ENCODE measurements at regions not wholly inside any gene's neighbourhood (a gene's known extent, or its start where the extent isn't known, plus 50 kb on each side); places are given as distances from the start of the nearest gene placed in this dataset.

DNA sequence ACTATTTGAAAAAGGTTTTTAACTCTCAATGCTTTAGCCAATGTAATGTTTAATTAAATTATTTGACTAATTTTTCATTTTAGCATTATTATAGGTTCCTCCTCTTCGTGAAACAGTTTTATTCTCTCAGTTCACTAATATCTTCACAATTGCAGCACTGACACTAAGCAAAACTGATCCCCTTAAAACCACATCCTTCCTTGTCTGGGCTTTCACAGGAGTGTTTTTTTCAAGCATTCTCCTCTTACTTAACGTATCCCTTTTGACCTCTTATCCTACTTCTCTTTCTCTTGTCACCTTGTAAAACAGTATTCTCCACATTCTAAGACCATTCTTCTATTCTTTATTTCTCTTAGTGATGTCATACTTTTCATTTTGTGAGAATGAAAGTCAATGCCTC, 112.8 kb downstream of the DSC3 start:
- POLR2A ChIA-PET (ENCODE audit: partially characterized antibody) = no interaction called here
- Mint-ChIP-seq H3K4me1 (no peaks in the 10 kb centered on the region), H3K36me3 (no peaks in the 10 kb centered on the region), H3K27me3 (no peaks in the 10 kb centered on the region), H3K4me3 (no peak overlapping the region), H3K9me3 (peaks cover 0 to 13% (median 7%) of the 10 kb centered on the region in 8 donors), H3K27ac (no peak overlapping the region)
- Histone ChIP-seq H3K4me1 (ENCODE audit: insufficient read depth, low read length) (no peaks in the 10 kb centered on the region), H3K4me3 (ENCODE audit: low read length in 2 of 2) (no peak overlapping the region), H3K36me3 (ENCODE audit: insufficient read depth, low read length) (no peaks in the 10 kb centered on the region), H3K9me3 (ENCODE audit: control insufficient read depth in 1 of 2, low read length in 2 of 2) (no peaks in the 10 kb centered on the region), H3K27ac (ENCODE audit: low read depth, low read length) (no peak overlapping the region), H3K27me3 (ENCODE audit: insufficient read depth, low read length) (no peaks in the 10 kb centered on the region)
- CTCF ChIA-PET (ENCODE audit: partially characterized antibody) = no interaction called here
- no peak for DNase-seq
- intact Hi-C loops (cut with micrococcal nuclease) = no loop called here

DNA sequence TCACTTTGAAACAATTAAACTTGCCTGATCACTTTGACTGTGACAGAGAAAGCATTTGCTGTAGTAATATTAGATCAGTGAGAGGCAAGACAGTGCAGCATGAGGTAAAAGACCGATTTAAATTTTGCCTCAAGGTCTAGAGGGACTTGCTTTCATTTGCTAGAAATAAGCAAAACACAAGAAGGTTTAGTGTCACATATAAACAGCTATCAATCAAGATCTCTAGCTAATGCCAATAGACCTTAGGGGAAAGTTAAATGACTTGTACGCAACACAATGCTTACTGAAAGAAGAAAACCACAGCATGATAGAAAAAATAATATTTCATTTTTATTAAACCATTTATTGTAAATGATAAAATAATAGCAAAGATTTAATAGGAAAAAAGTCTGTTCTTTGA, 113.5 kb downstream of the DSC3 start:
- H3K4me3 ChIP-seq (ENCODE audit: low read length in 2 of 2) = no peak overlapping the region
- POLR2A ChIA-PET (ENCODE audit: partially characterized antibody) = no interaction called here
- H3K27ac Mint-ChIP-seq = no peak overlapping the region
- CTCF ChIA-PET (ENCODE audit: partially characterized antibody) = no interaction called here
- no peaks in the 10 kb centered on the region for H3K4me1 Mint-ChIP-seq
- H3K4me3 Mint-ChIP-seq = no peak overlapping the region
- no peaks in the 10 kb centered on the region for H3K27me3 ChIP-seq (ENCODE audit: insufficient read depth, low read length)
- H3K36me3 ChIP-seq (ENCODE audit: insufficient read depth, low read length) = no peaks in the 10 kb centered on the region
- intact Hi-C loops (cut with micrococcal nuclease) = no loop called here
- peaks cover 0 to 13% (median 11%) of the 10 kb centered on the region in 8 donors for H3K9me3 Mint-ChIP-seq
- no peak for DNase-seq
- H3K4me1 ChIP-seq (ENCODE audit: insufficient read depth, low read length) = no peaks in the 10 kb centered on the region
- no peaks in the 10 kb centered on the region for H3K36me3 Mint-ChIP-seq
- no peak overlapping the region for H3K27ac ChIP-seq (ENCODE audit: low read depth, low read length)
- H3K27me3 Mint-ChIP-seq = no peaks in the 10 kb centered on the region
- H3K9me3 ChIP-seq (ENCODE audit: control insufficient read depth in 1 of 2, low read length in 2 of 2) = no peaks in the 10 kb centered on the region

DNA sequence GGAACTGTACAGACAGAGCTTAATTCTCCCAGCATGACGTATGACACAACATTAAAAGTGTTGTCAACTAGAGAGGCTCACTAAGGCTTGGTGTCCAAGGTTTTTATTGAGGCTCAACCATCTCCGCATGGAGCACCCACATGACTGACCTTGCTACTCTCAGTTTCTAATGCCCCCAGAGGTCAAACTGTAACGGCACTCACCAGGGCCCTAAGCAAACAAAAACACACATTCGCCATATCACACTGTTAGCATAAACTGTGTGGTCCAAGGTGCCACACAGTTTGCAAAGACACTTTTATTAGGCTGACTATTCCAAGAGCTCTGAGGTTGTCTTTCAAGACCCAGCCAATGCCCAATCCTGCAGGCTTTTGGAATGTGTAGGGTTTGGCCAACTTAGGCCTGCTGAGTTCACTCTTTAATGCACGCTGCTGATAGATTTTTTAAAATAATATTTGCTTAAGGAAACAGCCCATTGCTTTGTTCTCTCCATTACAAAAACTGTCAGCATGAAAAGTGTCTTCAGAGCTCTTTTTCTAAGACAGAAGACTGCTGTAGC, 114.9 kb downstream of the DSC3 start:
- no peaks in the 10 kb centered on the region for H3K4me1 Mint-ChIP-seq
- no peak overlapping the region for H3K27ac Mint-ChIP-seq
- Histone ChIP-seq H3K27ac (ENCODE audit: low read depth, low read length) (no peak overlapping the region), H3K27me3 (ENCODE audit: insufficient read depth, low read length) (no peaks in the 10 kb centered on the region), H3K9me3 (ENCODE audit: control insufficient read depth in 1 of 2, low read length in 2 of 2) (no peaks in the 10 kb centered on the region), H3K36me3 (ENCODE audit: insufficient read depth, low read length) (no peaks in the 10 kb centered on the region), H3K4me3 (ENCODE audit: low read length in 2 of 2) (no peak overlapping the region), H3K4me1 (ENCODE audit: insufficient read depth, low read length) (no peaks in the 10 kb centered on the region)
- H3K9me3 Mint-ChIP-seq = peaks cover 0 to 16% (median 10%) of the 10 kb centered on the region in 8 donors
- CTCF ChIA-PET (ENCODE audit: partially characterized antibody) = no interaction called here
- no peak overlapping the region for H3K4me3 Mint-ChIP-seq
- POLR2A ChIA-PET (ENCODE audit: partially characterized antibody) = no interaction called here
- intact Hi-C loops (cut with micrococcal nuclease) = no loop called here
- no peak for DNase-seq
- H3K27me3 Mint-ChIP-seq = no peaks in the 10 kb centered on the region
- no peaks in the 10 kb centered on the region for H3K36me3 Mint-ChIP-seq

DNA sequence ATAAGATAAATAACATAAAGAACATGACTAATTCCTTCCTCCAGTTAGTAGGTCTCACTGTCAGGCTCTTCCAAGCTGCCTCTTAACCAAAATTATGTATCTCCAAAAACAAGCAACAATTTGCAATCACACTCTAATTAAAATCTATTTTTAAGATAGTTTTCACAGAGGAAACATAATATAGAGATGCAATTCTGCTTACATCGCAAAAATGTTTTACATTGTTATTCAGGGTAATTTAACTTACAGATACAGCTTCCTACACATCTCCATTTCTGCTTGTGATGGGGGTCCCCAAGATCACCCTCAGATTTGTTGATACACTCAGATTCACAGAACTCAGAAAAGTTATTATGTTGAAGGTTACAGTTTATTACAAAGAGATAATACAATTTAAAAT, 115.5 kb downstream of the DSC3 start:
- Histone ChIP-seq H3K36me3 (ENCODE audit: insufficient read depth, low read length) (no peaks in the 10 kb centered on the region), H3K4me1 (ENCODE audit: insufficient read depth, low read length) (no peaks in the 10 kb centered on the region), H3K9me3 (ENCODE audit: control insufficient read depth in 1 of 2, low read length in 2 of 2) (no peaks in the 10 kb centered on the region), H3K4me3 (ENCODE audit: low read length in 2 of 2) (no peak overlapping the region), H3K27me3 (ENCODE audit: insufficient read depth, low read length) (no peaks in the 10 kb centered on the region), H3K27ac (ENCODE audit: low read depth, low read length) (no peak overlapping the region)
- peaks cover 0 to 21% (median 10%) of the 10 kb centered on the region in 8 donors for H3K9me3 Mint-ChIP-seq
- no peaks in the 10 kb centered on the region for H3K4me1 Mint-ChIP-seq
- no peaks in the 10 kb centered on the region for H3K27me3 Mint-ChIP-seq
- no peak overlapping the region for H3K4me3 Mint-ChIP-seq
- ChIA-PET CTCF (ENCODE audit: partially characterized antibody) (no interaction called here), POLR2A (ENCODE audit: partially characterized antibody) (no interaction called here)
- intact Hi-C loops (cut with micrococcal nuclease) = no loop called here
- no peaks in the 10 kb centered on the region for H3K36me3 Mint-ChIP-seq
- no peak overlapping the region for H3K27ac Mint-ChIP-seq
- no peak for DNase-seq

DNA sequence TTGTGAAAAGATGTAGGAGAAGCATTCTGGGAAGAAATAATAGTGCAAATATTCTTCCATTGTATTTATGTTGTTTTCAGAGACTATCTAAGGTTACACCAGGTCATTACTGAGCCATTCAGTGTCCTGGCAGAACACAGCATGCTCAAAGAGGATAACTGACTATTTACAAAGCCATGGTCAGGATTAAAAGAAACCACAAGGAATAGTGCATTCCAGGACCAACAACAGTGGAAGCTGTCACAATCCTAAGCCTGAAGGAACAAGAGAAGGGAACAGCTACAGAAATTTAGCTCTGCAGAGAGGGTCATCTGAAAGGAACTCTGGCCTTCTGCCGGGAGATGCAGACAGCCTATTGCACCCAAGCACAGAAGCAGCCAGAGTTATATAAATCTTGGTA, 116.7 kb downstream of the DSC3 start:
- Histone ChIP-seq H3K27me3 (ENCODE audit: insufficient read depth, low read length) (no peaks in the 10 kb centered on the region), H3K4me1 (ENCODE audit: insufficient read depth, low read length) (no peaks in the 10 kb centered on the region), H3K27ac (ENCODE audit: low read depth, low read length) (no peak overlapping the region), H3K9me3 (ENCODE audit: control insufficient read depth in 1 of 2, low read length in 2 of 2) (no peaks in the 10 kb centered on the region), H3K36me3 (ENCODE audit: insufficient read depth, low read length) (no peaks in the 10 kb centered on the region), H3K4me3 (ENCODE audit: low read length in 2 of 2) (no peak overlapping the region)
- Mint-ChIP-seq H3K9me3 (peaks cover 0 to 23% (median 11%) of the 10 kb centered on the region in 8 donors), H3K36me3 (no peaks in the 10 kb centered on the region), H3K4me3 (no peak overlapping the region), H3K27ac (peak overlapping the region in 1 of 7 donors; percentile 13), H3K4me1 (no peaks in the 10 kb centered on the region), H3K27me3 (no peaks in the 10 kb centered on the region)
- intact Hi-C loops (cut with micrococcal nuclease) = no loop called here
- POLR2A ChIA-PET (ENCODE audit: partially characterized antibody) = no interaction called here
- CTCF ChIA-PET (ENCODE audit: partially characterized antibody) = no interaction called here
- DNase-seq = no peak

DNA sequence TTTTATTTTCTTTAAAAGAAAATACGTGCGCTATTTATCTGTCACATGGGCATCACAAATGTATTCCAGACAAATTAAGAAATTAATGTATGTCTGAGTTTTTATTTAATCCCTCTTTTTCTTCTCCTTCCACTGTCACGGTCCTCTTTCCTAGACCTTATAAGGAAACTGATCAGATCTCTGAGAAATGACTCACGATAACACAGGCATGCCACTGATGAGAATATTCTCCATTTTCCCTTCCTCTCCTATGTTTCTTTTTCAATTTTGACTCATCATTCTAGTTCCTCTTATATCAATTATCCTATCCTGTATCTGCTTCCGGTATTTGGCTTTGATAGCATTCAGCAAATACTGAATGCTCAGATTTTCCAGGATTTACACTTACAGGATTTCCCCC, 121.8 kb downstream of the DSC3 start:
- no peaks in the 10 kb centered on the region for H3K9me3 ChIP-seq (ENCODE audit: control insufficient read depth in 1 of 2, low read length in 2 of 2)
- H3K4me1 ChIP-seq (ENCODE audit: insufficient read depth, low read length) = no peaks in the 10 kb centered on the region
- H3K4me1 Mint-ChIP-seq = no peaks in the 10 kb centered on the region
- DNase-seq = no peak
- no peaks in the 10 kb centered on the region for H3K36me3 Mint-ChIP-seq
- H3K36me3 ChIP-seq (ENCODE audit: insufficient read depth, low read length) = no peaks in the 10 kb centered on the region
- POLR2A ChIA-PET (ENCODE audit: partially characterized antibody) = no interaction called here
- CTCF ChIA-PET (ENCODE audit: partially characterized antibody) = no interaction called here
- peaks cover 0 to 21% (median 13%) of the 10 kb centered on the region in 8 donors for H3K9me3 Mint-ChIP-seq
- no peak overlapping the region for H3K27ac Mint-ChIP-seq
- H3K4me3 ChIP-seq (ENCODE audit: low read length in 2 of 2) = no peak overlapping the region
- H3K27me3 Mint-ChIP-seq = no peaks in the 10 kb centered on the region
- H3K4me3 Mint-ChIP-seq = no peak overlapping the region
- intact Hi-C loops (cut with micrococcal nuclease) = no loop called here
- no peak overlapping the region for H3K27ac ChIP-seq (ENCODE audit: low read depth, low read length)
- H3K27me3 ChIP-seq (ENCODE audit: insufficient read depth, low read length) = no peaks in the 10 kb centered on the region

DNA sequence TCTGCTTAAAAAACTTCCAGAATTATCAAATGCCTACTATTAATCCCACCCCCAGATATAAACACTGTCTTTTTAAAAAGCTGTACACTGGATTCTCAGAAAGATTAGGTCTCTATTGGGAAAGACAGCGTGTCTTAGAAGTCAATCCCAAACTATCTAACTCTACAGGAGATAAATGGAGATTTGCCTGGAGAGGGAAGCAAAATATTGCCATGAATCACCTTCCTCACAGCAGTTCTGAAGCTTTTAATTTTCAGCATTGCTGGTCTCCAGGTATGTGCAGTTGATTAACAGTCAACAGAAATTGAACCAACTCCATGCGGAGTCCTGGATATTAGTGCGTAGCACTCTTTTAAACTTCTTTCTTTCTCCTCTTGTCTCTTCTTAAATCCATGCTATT, 122.2 kb downstream of the DSC3 start:
- Mint-ChIP-seq H3K36me3 (no peaks in the 10 kb centered on the region), H3K9me3 (peaks cover 0 to 21% (median 12%) of the 10 kb centered on the region in 8 donors), H3K4me3 (no peak overlapping the region), H3K27ac (no peak overlapping the region), H3K27me3 (no peaks in the 10 kb centered on the region), H3K4me1 (no peaks in the 10 kb centered on the region)
- Histone ChIP-seq H3K4me1 (ENCODE audit: insufficient read depth, low read length) (no peaks in the 10 kb centered on the region), H3K4me3 (ENCODE audit: low read length in 2 of 2) (no peak overlapping the region), H3K27ac (ENCODE audit: low read depth, low read length) (no peak overlapping the region), H3K36me3 (ENCODE audit: insufficient read depth, low read length) (no peaks in the 10 kb centered on the region), H3K9me3 (ENCODE audit: control insufficient read depth in 1 of 2, low read length in 2 of 2) (no peaks in the 10 kb centered on the region), H3K27me3 (ENCODE audit: insufficient read depth, low read length) (no peaks in the 10 kb centered on the region)
- ChIA-PET POLR2A (ENCODE audit: partially characterized antibody) (no interaction called here), CTCF (ENCODE audit: partially characterized antibody) (no interaction called here)
- no peak for DNase-seq
- intact Hi-C loops (cut with micrococcal nuclease) = no loop called here

DNA sequence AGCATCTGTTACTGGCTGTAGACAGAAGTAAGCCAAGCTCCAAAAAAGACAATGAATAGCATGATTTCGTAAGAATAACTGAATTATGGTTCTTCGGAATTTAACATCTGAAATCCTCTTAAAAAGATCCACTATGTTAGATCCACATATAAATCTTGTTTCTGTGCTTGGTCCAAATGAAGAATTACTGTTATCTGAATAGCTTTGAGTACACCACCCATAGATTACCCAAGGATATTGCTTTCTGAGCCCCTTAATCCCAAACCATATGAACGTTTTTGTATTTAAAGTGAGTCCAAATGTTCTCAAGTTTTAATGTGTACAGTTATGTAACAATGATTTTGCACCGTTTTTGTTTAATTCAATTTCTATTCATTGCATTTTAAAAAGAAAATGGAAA, 124.9 kb downstream of the DSC3 start:
- no peaks in the 10 kb centered on the region for H3K36me3 ChIP-seq (ENCODE audit: insufficient read depth, low read length)
- Mint-ChIP-seq H3K4me1 (no peaks in the 10 kb centered on the region), H3K4me3 (no peak overlapping the region), H3K27me3 (no peaks in the 10 kb centered on the region), H3K27ac (no peak overlapping the region), H3K36me3 (no peaks in the 10 kb centered on the region), H3K9me3 (peaks cover 0 to 26% (median 8%) of the 10 kb centered on the region in 8 donors)
- H3K9me3 ChIP-seq (ENCODE audit: control insufficient read depth in 1 of 2, low read length in 2 of 2) = no peaks in the 10 kb centered on the region
- H3K4me1 ChIP-seq (ENCODE audit: insufficient read depth, low read length) = no peaks in the 10 kb centered on the region
- intact Hi-C loops (cut with micrococcal nuclease) = no loop called here
- no peak overlapping the region for H3K27ac ChIP-seq (ENCODE audit: low read depth, low read length)
- DNase-seq = no peak
- ChIA-PET CTCF (ENCODE audit: partially characterized antibody) (no interaction called here), POLR2A (ENCODE audit: partially characterized antibody) (no interaction called here)
- H3K27me3 ChIP-seq (ENCODE audit: insufficient read depth, low read length) = no peaks in the 10 kb centered on the region
- H3K4me3 ChIP-seq (ENCODE audit: low read length in 2 of 2) = no peak overlapping the region

Data from CD4-positive, alpha-beta memory T cell (primary cell).